ENCODE measurements at regions not wholly inside any gene's neighbourhood (a gene's known extent, or its start where the extent isn't known, plus 50 kb on each side); places are given as distances from the start of the nearest gene placed in this dataset.

DNA sequence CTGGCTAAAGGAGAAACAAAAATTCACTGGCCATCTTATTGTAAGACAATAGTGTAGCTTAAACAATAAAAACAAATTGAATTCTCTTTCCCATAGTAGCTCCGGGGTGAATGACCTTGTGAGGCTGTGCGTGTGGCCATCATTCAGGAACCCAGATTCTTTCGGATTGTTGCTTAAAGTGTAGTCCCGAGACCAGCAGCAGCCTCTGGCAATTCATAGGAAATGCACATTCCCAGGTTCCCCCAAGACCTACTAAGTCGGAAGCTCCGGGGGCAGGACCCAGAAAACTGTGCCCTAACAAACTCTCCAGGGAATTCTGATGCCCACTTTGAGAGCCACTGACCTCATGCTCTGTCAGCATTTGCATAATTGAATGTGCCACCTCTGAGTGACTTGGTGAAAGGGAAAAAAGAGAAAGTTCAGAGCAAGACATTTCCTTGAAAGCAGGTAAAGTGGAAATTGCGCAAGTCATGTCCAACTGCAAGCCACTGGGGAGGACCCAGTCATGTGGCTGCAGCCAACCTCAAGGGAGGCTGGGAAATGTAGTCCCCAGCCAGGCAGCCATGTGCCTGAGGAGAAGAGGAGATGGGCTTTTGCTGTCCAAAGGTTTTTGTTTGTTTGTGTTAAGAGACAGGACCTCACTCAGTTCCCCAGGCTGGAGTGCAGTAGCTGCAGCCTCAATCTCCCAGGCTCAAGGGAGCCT, 50.7 kb upstream of the PNMA8B start:
- peaks cover 8% of the 10 kb centered on the region for H3K27me3 Mint-ChIP-seq
- peak overlapping the region; percentile 19 for H3K4me3 Mint-ChIP-seq
- H3K27ac Mint-ChIP-seq, result no peak overlapping the region
- H3K9me3 Mint-ChIP-seq, result peaks cover 17% of the 10 kb centered on the region
- H3K36me3 Mint-ChIP-seq (ENCODE audit: low read depth), result peaks cover 10% of the 10 kb centered on the region
- peaks cover 5% of the 10 kb centered on the region for H3K4me1 Mint-ChIP-seq (ENCODE audit: low read depth)

DNA sequence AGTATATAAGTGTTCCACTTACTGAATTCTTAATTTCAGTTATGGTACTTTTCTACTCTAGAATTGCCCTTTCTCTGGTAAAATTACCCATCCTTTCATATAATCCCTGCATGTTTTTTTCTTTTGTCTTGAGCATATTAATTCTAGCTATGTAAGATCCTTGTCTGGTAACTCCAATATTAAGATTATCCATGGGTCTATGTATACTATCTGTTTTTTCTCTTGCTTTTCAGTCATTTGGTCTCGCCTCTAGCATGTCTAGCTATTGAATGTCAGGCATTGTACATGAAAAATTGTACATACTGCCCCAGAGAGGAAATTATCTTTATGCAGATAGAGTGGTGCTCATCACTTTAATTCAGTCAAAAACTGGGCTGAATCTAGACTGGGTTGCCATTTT, 50.4 kb upstream of the CALM3 start:
- peaks cover 26% of the 10 kb centered on the region for H3K27me3 Mint-ChIP-seq
- H3K27ac Mint-ChIP-seq, result no peak overlapping the region
- H3K4me3 Mint-ChIP-seq, result no peak overlapping the region
- H3K4me1 Mint-ChIP-seq (ENCODE audit: low read depth), result peaks cover 5% of the 10 kb centered on the region
- H3K36me3 Mint-ChIP-seq (ENCODE audit: low read depth), result peaks cover 11% of the 10 kb centered on the region
- peaks cover 26% of the 10 kb centered on the region for H3K9me3 Mint-ChIP-seq

DNA sequence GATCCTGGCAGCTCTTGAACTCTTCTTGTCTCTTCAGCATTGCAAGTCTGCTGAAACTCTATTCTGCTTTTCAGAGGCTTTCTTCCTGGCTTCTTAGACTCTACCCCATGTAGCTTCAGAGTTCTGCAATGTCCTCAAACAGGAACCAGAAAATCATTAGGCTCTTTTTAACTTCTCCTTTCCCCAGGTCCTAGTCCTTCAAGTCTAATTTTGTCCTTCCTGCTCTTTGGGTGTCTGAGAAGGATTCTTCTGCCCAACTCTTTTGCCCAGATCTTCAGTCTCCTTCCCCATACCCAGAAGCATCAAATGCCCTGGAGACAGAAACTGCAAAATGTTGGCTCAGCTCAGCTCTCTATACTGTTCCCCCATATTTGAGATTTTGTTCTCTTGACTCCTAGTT, 50.0 kb upstream of the CALM3 start:
- Mint-ChIP-seq H3K27ac (no peak overlapping the region), H3K27me3 (peaks cover 26% of the 10 kb centered on the region), H3K36me3 (ENCODE audit: low read depth) (peaks cover 11% of the 10 kb centered on the region), H3K9me3 (peaks cover 26% of the 10 kb centered on the region), H3K4me1 (ENCODE audit: low read depth) (peaks cover 4% of the 10 kb centered on the region), H3K4me3 (no peak overlapping the region)

Measured in stimulated activated naive CD8-positive, alpha-beta T cell treated with anti-CD3 and anti-CD28 coated beads, Interleukin-15, Interleukin-2, amounts not matched to agents 100 ng/mL and 50 ng/mL, for 24 hours (primary cell).